ACC112 (cell line): ENCODE measurements at regions not wholly inside any gene's neighbourhood (a gene's known extent, or its start where the extent isn't known, plus 50 kb on each side); places are given as distances from the start of the nearest gene placed in this dataset.
"Not testable (repeated sequence)": the region's sequence is repeated elsewhere in the genome, so short reads cannot be mapped to it uniquely, and the experiment has no call there.

ENCODE experiments used
- H2AFZ ChIP-seq: fragments of 200-600 bp; sonication (generic); one replicate; pipeline ENCODE4 v1.6.0; 2017; ENCODE audit warnings: antibody characterized with exemption, low read length; ENCODE audit not compliant: unreplicated experiment
- H3K27ac ChIP-seq: fragments of 200-600 bp; sonication (generic); 2 replicates; pipeline ENCODE4 v1.5.1; 2014; ENCODE audit warnings: low read depth, mild to moderate bottlenecking, antibody characterized with exemption, low read length, moderate library complexity
- H3K27me3 ChIP-seq: fragments of 200-600 bp; sonication (generic); 2 replicates; pipeline ENCODE4 v1.6.1; 2014; ENCODE audit warnings: mild to moderate bottlenecking, antibody characterized with exemption, low read length, moderate library complexity, mixed read lengths; ENCODE audit not compliant: insufficient read depth
- H3K36me3 ChIP-seq: fragments of 200-600 bp; sonication (generic); 2 replicates; pipeline ENCODE4 v1.6.1; 2016; ENCODE audit warnings: mild to moderate bottlenecking, antibody characterized with exemption, low read length, moderate library complexity, mixed read lengths; ENCODE audit not compliant: insufficient read depth
- H3K4me1 ChIP-seq: fragments of 200-600 bp; sonication (generic); one replicate; pipeline ENCODE4 v1.6.1; 2016; ENCODE audit warnings: low read length, mixed read lengths; ENCODE audit not compliant: insufficient read depth, unreplicated experiment, control insufficient read depth
- H3K4me3 ChIP-seq: fragments of 200-600 bp; sonication (generic); 2 replicates; pipeline ENCODE4 v1.5.1; 2014; ENCODE audit warnings: mild to moderate bottlenecking, low read depth, low read length
- H3K79me2 ChIP-seq: fragments of 200-600 bp; sonication (generic); one replicate; pipeline ENCODE4 v1.6.0; 2016; ENCODE audit warnings: low read length; ENCODE audit not compliant: control insufficient read depth, unreplicated experiment, insufficient read depth

DNA sequence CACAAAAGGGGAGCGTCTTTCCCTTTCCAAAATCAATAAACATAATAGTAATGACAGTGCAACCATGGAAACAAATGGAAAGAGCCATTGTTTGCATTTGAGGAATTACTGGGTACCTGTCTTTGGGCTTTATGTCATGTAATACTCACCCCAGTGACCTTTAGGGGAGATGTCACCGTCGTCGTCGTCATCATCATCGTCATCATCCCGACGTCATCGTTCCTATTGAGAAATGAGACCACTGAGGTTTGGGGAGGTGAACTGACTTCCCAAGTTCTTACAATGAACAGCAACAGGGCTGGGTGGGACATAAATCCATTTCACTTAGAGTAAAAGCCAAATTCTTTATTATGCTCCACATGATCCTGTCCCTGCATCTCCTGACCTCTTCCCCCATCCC lies 168.9 kb upstream of the KAZN start:
- Histone ChIP-seq H3K27ac (no peak overlapping the region), H3K36me3 (no peaks in the 10 kb centered on the region), H3K4me3 (no peak overlapping the region), H3K27me3 (no peaks in the 10 kb centered on the region), H2AFZ (no peak overlapping the region), H3K4me1 (no peaks in the 10 kb centered on the region), H3K79me2 (no peaks in the 10 kb centered on the region)

DNA sequence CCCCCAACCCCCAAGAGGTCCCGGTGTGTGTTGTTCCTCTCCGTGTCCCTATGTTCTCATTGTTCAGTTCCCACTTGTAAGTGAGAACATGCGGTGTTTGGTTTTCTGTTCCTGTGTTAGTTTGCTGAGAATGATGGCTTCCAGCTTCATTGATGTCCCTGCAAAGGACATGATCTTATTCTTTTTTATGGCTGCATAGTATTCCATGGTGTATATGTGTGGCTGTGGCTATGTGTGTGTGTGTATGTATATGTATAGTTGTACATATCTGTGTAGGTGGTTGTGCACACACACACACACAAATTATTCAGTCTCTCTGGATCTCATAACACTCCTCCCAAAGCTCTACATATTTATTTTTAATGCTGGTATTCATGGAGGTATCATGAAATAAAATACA lies 165.8 kb upstream of the KAZN start:
- H3K4me3 ChIP-seq, H3K27me3 ChIP-seq, H3K79me2 ChIP-seq: not testable (repeated sequence)

DNA sequence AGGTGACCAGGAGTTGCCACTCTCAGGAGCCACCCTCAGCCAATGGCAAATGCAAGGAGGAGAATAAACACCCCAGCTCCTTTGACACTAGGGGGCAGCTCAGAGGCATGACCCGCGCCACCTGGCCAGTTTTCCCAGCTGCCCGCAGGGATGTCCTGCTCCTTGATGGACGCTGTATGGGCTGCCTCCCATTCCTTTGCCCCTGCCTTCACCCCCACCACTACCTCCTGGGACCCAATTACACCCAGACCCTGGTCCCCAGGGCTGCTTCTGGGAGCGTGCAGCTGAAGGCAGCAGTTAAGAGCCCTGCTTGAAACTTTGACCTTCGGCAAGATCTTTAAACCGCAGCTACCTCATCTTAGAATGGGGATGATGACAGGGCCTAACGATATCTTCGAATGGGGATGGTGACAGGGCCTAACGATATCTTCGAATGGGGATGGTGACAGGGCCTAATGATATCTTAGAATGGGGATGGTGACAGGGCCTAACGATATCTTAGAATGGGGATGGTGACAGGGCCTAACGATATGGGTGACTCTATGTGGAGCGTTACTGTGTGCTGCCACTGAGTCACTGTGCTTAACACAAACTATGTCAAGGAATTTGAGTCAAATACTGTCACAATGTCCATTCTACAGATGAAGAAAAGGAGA lies 163.0 kb upstream of the KAZN start:
- Histone ChIP-seq H3K27ac (no peak overlapping the region), H3K79me2 (no peaks in the 10 kb centered on the region), H3K36me3 (no peaks in the 10 kb centered on the region), H3K27me3 (no peaks in the 10 kb centered on the region), H2AFZ (no peak overlapping the region), H3K4me1 (no peaks in the 10 kb centered on the region), H3K4me3 (no peak overlapping the region)

More for the DNA sequence above, 165.8 kb upstream of the KAZN start:
- H3K36me3 ChIP-seq, H3K27ac ChIP-seq, H3K4me1 ChIP-seq, H2AFZ ChIP-seq: not testable (repeated sequence)

DNA sequence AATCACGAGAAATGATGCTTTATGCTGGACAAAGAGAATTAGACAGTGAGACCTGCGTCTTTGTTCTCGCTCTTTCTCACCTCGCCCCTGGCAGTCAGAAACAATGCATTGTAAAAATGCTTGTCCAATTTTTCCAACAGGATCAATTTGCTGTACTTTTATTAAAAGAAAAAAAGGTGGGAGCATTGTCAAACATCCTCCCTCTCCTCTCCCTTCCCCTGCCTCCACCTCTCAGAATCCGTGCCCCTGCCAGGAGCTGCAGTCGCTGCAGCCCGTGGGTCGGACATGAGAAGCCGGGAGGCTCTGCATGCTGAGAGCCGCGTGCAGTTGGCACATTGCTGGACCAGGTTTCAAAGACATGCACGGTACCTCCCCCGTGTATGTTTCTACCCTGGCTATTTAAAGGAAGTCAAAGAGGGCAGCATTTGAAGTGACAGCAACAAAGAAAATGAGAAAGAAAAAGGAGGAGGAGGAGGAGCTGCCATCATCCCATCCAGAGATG lies 161.0 kb upstream of the KAZN start:
- H3K79me2 ChIP-seq = no peaks in the 10 kb centered on the region
- no peak overlapping the region for H3K27ac ChIP-seq
- H2AFZ ChIP-seq = no peak overlapping the region
- H3K36me3 ChIP-seq = no peaks in the 10 kb centered on the region
- H3K4me1 ChIP-seq = peaks cover 7% of the 10 kb centered on the region
- H3K4me3 ChIP-seq = no peak overlapping the region
- H3K27me3 ChIP-seq = no peaks in the 10 kb centered on the region

DNA sequence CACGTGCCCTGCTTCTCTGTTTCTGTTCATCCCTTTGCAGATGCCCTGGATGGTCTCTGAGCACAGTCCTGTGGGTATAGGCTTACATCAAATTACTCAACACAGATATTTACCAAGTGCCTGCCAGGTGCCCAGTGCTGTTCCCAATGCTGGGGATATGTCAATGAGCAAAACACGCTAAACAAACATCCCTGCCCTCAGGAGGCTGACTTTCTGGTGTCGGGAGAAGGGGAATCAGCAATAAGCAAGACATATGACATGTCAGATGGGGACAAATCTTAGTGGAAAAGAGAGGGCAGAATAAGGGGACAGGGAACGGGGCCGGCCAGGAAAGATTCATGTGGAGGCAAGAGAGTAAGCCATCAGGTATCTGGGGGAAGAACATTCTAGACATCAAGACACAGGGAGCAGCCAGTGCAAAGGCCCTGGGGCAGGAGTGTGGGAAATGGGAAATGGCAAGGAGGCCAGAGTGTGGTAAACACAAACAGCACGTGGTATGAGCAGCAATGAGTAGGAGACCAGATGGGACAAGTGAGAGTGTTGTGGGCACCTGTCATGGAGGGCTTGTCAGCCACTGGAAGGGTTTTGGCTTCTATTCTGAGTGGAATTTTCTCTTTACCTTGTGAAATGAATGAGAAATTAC lies 160.2 kb upstream of the KAZN start:
- no peak overlapping the region for H3K4me3 ChIP-seq
- H3K4me1 ChIP-seq = peaks cover 7% of the 10 kb centered on the region
- no peaks in the 10 kb centered on the region for H3K36me3 ChIP-seq
- H2AFZ ChIP-seq = no peak overlapping the region
- no peaks in the 10 kb centered on the region for H3K79me2 ChIP-seq
- H3K27ac ChIP-seq = no peak overlapping the region
- H3K27me3 ChIP-seq = no peaks in the 10 kb centered on the region

DNA sequence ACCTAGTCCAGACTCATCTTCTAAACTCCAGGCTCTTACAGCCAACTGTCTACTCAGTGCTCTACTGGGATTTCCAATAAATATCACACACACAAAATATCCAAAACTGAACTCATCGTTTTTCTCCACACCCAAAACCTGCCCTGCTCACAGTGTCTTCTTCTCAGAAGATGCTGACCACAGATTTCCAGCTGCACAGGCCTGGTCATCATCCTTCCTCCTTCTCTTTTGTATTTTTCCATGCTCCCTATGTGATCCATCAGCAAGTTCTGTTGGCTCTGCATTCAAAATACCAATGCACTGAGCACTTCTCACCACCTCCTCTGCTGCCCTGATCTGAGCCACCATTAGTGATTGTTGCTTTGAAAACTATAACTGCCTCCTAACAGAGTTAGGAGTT lies 159.5 kb upstream of the KAZN start:
- no peaks in the 10 kb centered on the region for H3K27me3 ChIP-seq
- H3K27ac ChIP-seq = no peak overlapping the region
- no peaks in the 10 kb centered on the region for H3K36me3 ChIP-seq
- H3K4me1 ChIP-seq = peaks cover 7% of the 10 kb centered on the region
- H3K4me3 ChIP-seq = no peak overlapping the region
- H3K79me2 ChIP-seq = no peaks in the 10 kb centered on the region
- no peak overlapping the region for H2AFZ ChIP-seq

DNA sequence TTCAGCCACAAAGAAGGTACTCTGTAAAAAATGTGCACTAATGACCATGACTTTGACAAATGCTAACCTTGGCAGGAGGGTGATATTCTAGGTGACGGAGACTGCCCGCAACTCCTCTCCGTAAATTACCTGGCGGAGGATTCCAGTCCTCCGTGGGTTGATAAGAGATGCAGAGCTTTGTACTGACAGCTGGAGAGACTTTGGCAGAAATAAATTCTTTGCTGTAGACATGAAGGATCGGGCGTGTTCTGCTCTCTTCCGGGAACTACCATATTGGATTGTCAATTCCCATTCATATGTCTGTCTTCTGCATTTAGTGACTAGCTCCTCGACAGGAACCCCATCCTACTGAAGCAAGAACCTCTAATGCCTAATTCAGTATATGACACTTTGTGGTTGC lies 158.3 kb upstream of the KAZN start:
- H3K27me3 ChIP-seq = no peaks in the 10 kb centered on the region
- no peak overlapping the region for H3K27ac ChIP-seq
- peaks cover 7% of the 10 kb centered on the region for H3K4me1 ChIP-seq
- H3K4me3 ChIP-seq = no peak overlapping the region
- no peaks in the 10 kb centered on the region for H3K79me2 ChIP-seq
- H2AFZ ChIP-seq = no peak overlapping the region
- H3K36me3 ChIP-seq = no peaks in the 10 kb centered on the region

DNA sequence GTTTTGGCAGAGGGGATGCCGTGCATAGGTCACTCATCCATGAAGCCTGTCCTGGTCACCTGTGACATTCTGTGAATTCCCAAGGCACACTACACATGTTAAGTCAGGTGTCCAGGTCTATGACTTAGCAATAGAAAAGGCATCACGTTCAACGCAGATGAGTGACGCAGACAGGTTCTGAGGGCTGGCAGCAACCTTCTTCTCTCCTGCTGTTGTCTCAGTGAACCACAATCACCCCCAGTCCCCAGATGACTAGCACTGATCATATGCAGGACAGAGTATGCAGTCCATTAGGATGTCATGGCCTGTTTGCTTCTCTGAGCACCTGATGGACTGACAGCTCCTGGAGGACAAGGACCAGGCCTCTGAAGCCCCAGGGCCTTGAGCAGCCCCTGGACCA lies 157.8 kb upstream of the KAZN start:
- no peaks in the 10 kb centered on the region for H3K36me3 ChIP-seq
- no peak overlapping the region for H3K27ac ChIP-seq
- no peaks in the 10 kb centered on the region for H3K27me3 ChIP-seq
- peaks cover 7% of the 10 kb centered on the region for H3K4me1 ChIP-seq
- H2AFZ ChIP-seq = no peak overlapping the region
- H3K4me3 ChIP-seq = no peak overlapping the region
- no peaks in the 10 kb centered on the region for H3K79me2 ChIP-seq

DNA sequence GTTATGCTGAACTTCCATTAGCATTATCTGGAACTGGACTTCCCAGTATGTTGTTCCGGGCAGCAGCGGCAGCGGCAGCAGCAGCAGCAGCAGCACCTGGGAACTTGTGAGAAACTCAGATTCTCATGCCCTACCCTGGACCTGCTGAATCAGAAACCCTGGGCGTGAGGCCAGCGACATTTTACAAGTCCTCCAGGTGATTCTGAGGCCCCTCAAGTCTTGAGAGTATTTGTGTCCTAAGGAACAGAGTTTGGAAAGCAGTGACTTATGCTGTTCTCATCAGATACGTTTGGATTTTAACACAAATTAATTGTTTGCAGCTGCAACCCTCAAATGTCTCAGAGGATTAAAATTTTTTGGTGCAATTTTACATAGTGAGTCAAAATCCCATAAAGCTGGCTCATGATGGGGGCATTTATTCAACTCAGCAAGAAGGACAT lies 157.2 kb upstream of the KAZN start:
- H3K4me3 ChIP-seq = no peak overlapping the region
- H3K79me2 ChIP-seq = no peaks in the 10 kb centered on the region
- H2AFZ ChIP-seq = no peak overlapping the region
- H3K27me3 ChIP-seq = no peaks in the 10 kb centered on the region
- H3K27ac ChIP-seq = no peak overlapping the region
- no peaks in the 10 kb centered on the region for H3K36me3 ChIP-seq
- H3K4me1 ChIP-seq = peaks cover 7% of the 10 kb centered on the region

DNA sequence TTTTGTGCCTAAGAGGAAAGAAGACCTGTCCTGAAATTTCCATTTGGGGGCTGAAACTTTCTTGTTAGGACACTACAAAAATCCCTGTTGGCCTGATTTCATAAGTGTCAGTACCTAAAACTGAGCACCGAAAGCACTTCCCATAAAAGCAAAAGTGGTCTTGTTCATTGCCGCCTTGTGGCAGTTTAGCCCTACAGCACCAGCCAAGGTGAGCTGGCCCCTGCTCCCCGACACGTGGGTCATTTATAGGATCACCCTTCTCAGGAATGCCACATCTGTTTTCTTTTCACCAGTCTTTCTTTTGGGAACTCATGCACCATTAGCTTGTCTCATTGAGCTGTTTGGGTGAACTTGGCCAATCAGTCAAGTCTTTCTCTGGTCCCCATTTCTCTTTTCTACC lies 155.8 kb upstream of the KAZN start:
- Histone ChIP-seq H3K4me1 (peaks cover 7% of the 10 kb centered on the region), H3K27me3 (no peaks in the 10 kb centered on the region), H2AFZ (no peak overlapping the region), H3K79me2 (no peaks in the 10 kb centered on the region), H3K4me3 (no peak overlapping the region), H3K36me3 (no peaks in the 10 kb centered on the region), H3K27ac (no peak overlapping the region)

DNA sequence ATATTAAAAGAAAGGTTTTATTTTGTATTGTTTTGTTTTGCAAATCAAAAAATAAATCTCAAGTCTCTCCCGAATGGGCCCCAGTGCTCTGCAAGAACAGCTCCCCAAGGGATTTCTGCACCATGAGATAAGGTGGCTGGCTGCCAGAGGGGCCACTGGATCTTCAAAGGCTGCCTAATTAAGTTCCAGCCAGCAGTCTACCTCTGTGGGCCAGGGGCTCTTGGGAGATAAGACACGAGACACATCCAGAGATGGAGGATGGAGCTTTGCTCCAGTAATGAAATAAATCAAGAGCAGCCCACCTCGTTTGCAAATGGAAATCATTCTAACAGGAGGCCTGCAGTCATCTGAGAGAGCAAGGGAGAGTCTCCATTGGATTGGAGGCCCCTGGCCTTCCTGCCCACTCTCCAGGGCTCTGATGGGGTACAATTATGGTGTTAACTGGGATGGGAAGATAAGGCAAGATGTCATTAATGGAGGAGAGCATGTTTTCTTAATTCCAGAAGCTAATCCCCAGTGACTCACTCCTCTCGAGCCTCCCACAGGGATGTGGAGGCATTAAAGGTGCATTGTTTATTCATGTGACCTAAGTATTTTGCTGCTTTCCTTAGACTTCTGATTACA lies 155.2 kb upstream of the KAZN start:
- Histone ChIP-seq H3K4me1 (peaks cover 7% of the 10 kb centered on the region), H3K27ac (no peak overlapping the region), H3K79me2 (no peaks in the 10 kb centered on the region)

More for the DNA sequence above, 155.2 kb upstream of the KAZN start:
- Histone ChIP-seq H3K36me3 (no peaks in the 10 kb centered on the region), H2AFZ (no peak overlapping the region), H3K4me3 (no peak overlapping the region), H3K27me3 (no peaks in the 10 kb centered on the region)
